Adrenal gland (tissue), 9 donors: ENCODE measurements at regions not wholly inside any gene's neighbourhood (a gene's known extent, or its start where the extent isn't known, plus 50 kb on each side); places are given as distances from the start of the nearest gene placed in this dataset.

ENCODE experiments used
- DNase-seq, 7 donors: peaks; one replicate each; pipeline ENCODE4 v3.0.0-alpha.2; 2019 to 2020
- H3K27ac ChIP-seq, 5 donors: fragments of 200-600 bp; sonication (generic) in 4 of 5; 1 replicate in 3 of 5; 2 replicates in 2 of 5; pipeline versions ENCODE4 v1.5.1 to v1.8.0; 2016 to 2020; ENCODE audit warnings: mild to moderate bottlenecking in 1 of 5
- H3K27me3 ChIP-seq: fragments of 200-600 bp; 2 replicates; pipeline ENCODE4 v1.8.0; 2021
- H3K36me3 ChIP-seq, 2 donors: fragments of 200-600 bp; replicated peaks in 1 of 2; 1 replicate in 1 of 2; 2 replicates in 1 of 2; pipeline versions ENCODE4 v1.5.1 to v1.8.0; 2018 to 2022
- H3K4me1 ChIP-seq, 2 donors: fragments of 200-600 bp; replicated peaks in 1 of 2; 1 replicate in 1 of 2; 2 replicates in 1 of 2; pipeline versions ENCODE4 v1.5.1 to v1.8.0; 2018 to 2021
- H3K4me3 ChIP-seq, 4 donors: fragments of 200-600 bp; sonication (generic) in 3 of 4; one replicate each; pipeline ENCODE4 v1.5.1; 2016 to 2018
- H3K9me3 ChIP-seq, 3 donors: fragments of 200-600 bp; sonication (generic) in 1 of 3; replicated peaks in 1 of 3; 1 replicate in 2 of 3; 2 replicates in 1 of 3; pipeline versions ENCODE4 v1.5.1 to v1.8.0; 2016 to 2021
- POLR2A ChIP-seq, 2 donors: fragments of 450-650 bp; IDR thresholded peaks; one replicate each; pipeline ENCODE4 v1.6.1; 2017; ENCODE audit warnings: antibody characterized with exemption in 2 of 2, mild to moderate bottlenecking in 2 of 2, moderate library complexity in 1 of 2
- WGBS, 4 donors: extraction: QIAGEN DNeasy Blood & Tissue Kit in 2 of 4; methylation state at CpG; one replicate each; pipeline versions ENCODE4 v1.1.5 to v1.1.7; 2013 to 2017; 5-methylcytosine and 5-hydroxymethylcytosine counted together
- intact Hi-C, 2 donors: fragments of 100-400 bp; cut with DNase I; formaldehyde crosslinking; loops; one replicate each; pipeline versions ENCODE4 v1.14.1 to v1.15.0; 2022 to 2023
- TF ChIP-seq, protein P1 (sequence below), 6 experiments: fragments of 450-650 bp in 4 of 6; fragments of 200-600 bp in 2 of 6; sonication (generic) in 1 of 6; IDR thresholded peaks; 1 replicate in 5 of 6; 2 replicates in 1 of 6; pipeline versions ENCODE4 v1.5.1 to v1.8.0; 2016 to 2021; ENCODE audit warnings: antibody characterized with exemption in 6 of 6, mild to moderate bottlenecking in 2 of 6, moderate library complexity in 1 of 6
- donor health status: healthy with polysubstance abuse.
- donor health status: Bipolar disorder and iron deficiency.
- donor health status: DM: yes; HTN: yes; CAD: no.
- donor health status: DM: no; HTN: no; CAD: no.
- donor health status: DM: no; HTN: no; CAD: no.

DNA sequence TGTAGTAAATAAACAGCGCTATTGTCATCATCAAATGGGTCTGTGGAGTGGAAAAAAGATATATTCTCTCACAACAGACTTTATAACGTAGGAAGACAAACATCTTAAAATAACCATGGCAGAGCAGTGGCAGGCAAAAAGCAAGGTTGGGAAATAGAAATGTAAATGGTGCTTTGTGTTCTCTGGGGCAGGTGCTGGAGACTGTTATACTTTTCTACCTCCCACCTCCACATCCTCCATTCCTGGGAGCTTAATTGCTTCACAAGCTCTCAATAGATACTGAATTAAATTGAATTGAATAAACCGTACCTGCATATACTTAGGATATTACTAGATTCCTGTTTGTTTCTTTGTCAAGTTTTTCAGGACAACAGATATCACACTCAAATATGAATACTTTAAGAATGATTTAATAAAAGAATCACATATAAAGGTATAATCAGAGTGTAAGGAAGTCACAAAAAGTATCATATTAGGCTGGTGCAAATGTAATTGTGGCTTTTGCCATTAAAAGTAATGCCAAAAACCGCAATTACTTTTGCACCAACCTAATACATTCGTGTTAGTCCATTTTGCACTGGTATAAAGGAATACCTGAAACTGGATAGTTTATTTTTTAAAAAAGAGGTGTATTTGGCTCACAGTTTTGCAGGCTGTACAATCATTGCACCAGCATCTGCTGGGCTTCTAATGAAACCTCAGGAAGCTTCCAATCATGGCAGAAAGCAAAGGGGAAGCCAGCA is 367.3 kb downstream of the GRIA2 start:
- no peaks in the 10 kb centered on the region for H3K4me1 ChIP-seq
- H3K9me3 ChIP-seq: no peaks in the 10 kb centered on the region
- no peak overlapping the region for H3K4me3 ChIP-seq
- no peaks in the 10 kb centered on the region for H3K27me3 ChIP-seq
- no peaks in the 10 kb centered on the region for H3K36me3 ChIP-seq
- TF ChIP-seq POLR2A (IDR thresholded peaks at IDR 0.05): no peak
- TF ChIP-seq, protein P1, sequence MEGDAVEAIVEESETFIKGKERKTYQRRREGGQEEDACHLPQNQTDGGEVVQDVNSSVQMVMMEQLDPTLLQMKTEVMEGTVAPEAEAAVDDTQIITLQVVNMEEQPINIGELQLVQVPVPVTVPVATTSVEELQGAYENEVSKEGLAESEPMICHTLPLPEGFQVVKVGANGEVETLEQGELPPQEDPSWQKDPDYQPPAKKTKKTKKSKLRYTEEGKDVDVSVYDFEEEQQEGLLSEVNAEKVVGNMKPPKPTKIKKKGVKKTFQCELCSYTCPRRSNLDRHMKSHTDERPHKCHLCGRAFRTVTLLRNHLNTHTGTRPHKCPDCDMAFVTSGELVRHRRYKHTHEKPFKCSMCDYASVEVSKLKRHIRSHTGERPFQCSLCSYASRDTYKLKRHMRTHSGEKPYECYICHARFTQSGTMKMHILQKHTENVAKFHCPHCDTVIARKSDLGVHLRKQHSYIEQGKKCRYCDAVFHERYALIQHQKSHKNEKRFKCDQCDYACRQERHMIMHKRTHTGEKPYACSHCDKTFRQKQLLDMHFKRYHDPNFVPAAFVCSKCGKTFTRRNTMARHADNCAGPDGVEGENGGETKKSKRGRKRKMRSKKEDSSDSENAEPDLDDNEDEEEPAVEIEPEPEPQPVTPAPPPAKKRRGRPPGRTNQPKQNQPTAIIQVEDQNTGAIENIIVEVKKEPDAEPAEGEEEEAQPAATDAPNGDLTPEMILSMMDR (IDR thresholded peaks at IDR 0.05): no peak
- WGBS, 4 donors: 73 to 80% (median 78%) methylated on average over 5 of the region's 5 CpGs
- H3K27ac ChIP-seq: no peak overlapping the region
- intact Hi-C loops: no loop called here
- DNase-seq: no peak

DNA sequence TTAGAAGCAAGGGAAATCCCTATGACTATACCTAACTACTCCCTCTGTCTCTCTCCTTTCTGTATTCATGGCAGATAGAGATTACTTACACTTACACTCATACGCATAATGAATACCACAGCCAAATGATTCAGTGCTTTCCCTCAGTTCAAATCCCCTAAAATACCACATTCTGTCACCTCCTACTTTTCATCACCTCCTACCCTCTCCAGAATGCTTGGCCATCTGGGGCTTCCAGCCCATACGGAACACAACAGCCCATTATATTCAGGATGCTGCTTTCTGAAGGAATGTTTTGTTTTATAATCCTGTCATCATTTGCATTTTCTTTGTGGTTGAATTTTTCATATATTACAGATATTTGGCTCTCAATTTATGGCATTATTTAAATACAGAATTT is 361.6 kb downstream of the GRIA2 start:
- H3K36me3 ChIP-seq: no peaks in the 10 kb centered on the region
- no peaks in the 10 kb centered on the region for H3K9me3 ChIP-seq
- H3K4me1 ChIP-seq: no peaks in the 10 kb centered on the region
- H3K4me3 ChIP-seq: no peak overlapping the region
- H3K27me3 ChIP-seq: no peaks in the 10 kb centered on the region
- no peak for DNase-seq
- H3K27ac ChIP-seq: no peak overlapping the region
- TF ChIP-seq POLR2A (IDR thresholded peaks at IDR 0.05): no peak
- intact Hi-C loops: no loop called here
- 83 to 93% (median 90%) methylated on average over 2 of the region's 2 CpGs for WGBS, 4 donors

DNA sequence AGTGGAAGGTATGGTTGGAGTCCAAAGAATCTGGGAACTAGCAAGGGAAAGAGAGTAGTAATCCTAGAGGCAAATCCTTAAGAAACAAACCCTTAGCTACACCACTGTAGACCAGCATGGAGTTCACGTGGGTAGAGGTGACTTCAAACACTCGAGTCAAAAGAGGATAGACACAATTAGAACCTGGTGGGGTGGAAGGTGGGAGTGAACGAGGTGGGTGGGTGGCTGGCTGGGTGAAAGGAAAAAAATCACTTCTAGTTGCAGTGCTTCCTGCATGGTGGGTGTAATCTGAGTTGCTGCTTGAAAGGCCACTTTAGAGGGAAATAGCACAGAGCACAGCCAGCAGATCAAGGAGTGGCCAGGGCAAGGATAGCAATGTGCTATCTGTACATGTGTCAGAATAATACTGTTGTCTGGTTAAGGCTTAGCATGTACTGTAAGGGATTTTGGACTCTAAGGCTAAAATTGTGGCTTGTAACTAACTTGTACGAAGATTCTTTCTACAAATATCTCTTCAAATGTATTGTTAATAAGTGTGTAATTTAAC is 356.2 kb downstream of the GRIA2 start:
- Histone ChIP-seq H3K36me3 (no peaks in the 10 kb centered on the region), H3K4me3 (no peak overlapping the region), H3K9me3 (no peaks in the 10 kb centered on the region), H3K4me1 (no peaks in the 10 kb centered on the region), H3K27me3 (no peaks in the 10 kb centered on the region), H3K27ac (no peak overlapping the region)
- intact Hi-C loops: no loop called here
- no peak for TF ChIP-seq POLR2A (IDR thresholded peaks at IDR 0.05)
- TF ChIP-seq, protein P1 (IDR thresholded peaks at IDR 0.05): no peak
- DNase-seq: no peak
- 63 to 82% (median 76%) methylated on average over 4 of the region's 4 CpGs for WGBS, 4 donors

DNA sequence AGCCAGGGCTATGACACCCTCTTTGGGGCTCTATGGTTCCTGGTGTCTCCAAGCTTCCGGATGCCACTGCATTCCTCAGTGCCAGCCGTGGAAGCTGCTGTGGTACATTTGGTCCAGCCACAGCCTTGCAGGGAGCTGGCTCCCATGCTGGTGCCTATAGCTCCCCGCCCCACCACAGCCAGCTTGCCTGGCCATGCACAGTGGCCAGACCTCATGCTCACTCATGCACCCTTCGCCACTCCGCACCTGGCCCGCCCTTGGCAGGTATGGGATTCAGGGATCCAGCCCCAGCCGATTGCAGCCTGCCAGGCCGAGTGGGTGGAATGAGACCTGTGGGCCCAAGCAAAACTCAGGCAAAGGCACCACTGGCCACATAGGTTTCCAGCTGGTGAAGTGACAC is 354.8 kb downstream of the GRIA2 start:
- no peaks in the 10 kb centered on the region for H3K36me3 ChIP-seq
- H3K27ac ChIP-seq: no peak overlapping the region
- H3K27me3 ChIP-seq: no peaks in the 10 kb centered on the region
- WGBS, 4 donors: 89 to 96% (median 94%) methylated on average over 5 to 8 of the region's 8 CpGs
- intact Hi-C loops: no loop called here
- H3K4me3 ChIP-seq: no peak overlapping the region
- DNase-seq: no peak
- H3K9me3 ChIP-seq: no peaks in the 10 kb centered on the region
- H3K4me1 ChIP-seq: no peaks in the 10 kb centered on the region
- TF ChIP-seq, protein P1 (IDR thresholded peaks at IDR 0.05): no peak
- no peak for TF ChIP-seq POLR2A (IDR thresholded peaks at IDR 0.05)

DNA sequence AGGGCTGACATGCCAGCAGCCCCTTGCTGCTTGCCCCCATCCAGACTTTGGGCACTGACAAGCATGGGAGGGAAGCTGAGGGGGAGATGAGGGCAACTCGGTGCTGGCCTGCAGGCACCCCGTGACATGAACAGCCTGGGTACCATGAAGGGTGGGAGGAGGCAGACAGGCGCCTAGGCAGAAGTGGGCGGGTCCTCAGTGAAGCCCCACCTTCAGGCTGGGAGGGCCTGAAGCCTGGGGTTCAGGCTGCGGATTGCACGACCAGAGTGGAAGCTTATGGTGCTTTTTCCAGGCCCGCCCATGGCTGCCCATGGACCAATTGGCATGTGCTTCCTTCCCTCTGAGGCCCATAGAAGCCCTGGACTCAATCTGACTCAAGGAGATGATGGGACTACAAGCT is 354.1 kb downstream of the GRIA2 start:
- no peaks in the 10 kb centered on the region for H3K36me3 ChIP-seq
- H3K4me3 ChIP-seq: no peak overlapping the region
- no peak overlapping the region for H3K27ac ChIP-seq
- intact Hi-C loops: no loop called here
- no peak for DNase-seq
- no peaks in the 10 kb centered on the region for H3K4me1 ChIP-seq
- no peak for TF ChIP-seq POLR2A (IDR thresholded peaks at IDR 0.05)
- TF ChIP-seq, protein P1 (IDR thresholded peaks at IDR 0.05): no peak
- 90 to 97% (median 96%) methylated on average over 6 to 7 of the region's 7 CpGs for WGBS, 4 donors
- no peaks in the 10 kb centered on the region for H3K27me3 ChIP-seq
- no peaks in the 10 kb centered on the region for H3K9me3 ChIP-seq
